H1 (cell line): ENCODE measurements at regions not wholly inside any gene's neighbourhood (a gene's known extent, or its start where the extent isn't known, plus 50 kb on each side); places are given as distances from the start of the nearest gene placed in this dataset.

Experiments used
- CTCF ChIA-PET: fragments of 300-600 bp; sonication (Branson Sonifier 250); formaldehyde crosslinking; loops from one replicate; lab custom pipeline; 2021; ENCODE audit not compliant: partially characterized antibody; lab: Charles Lee
- POLR2A ChIA-PET: fragments of 300-600 bp; sonication (Branson Sonifier 250); formaldehyde crosslinking; loops from one replicate; lab custom pipeline; 2021; ENCODE audit warnings: inconsistent platforms; ENCODE audit not compliant: partially characterized antibody; lab: Charles Lee
- DNase-seq, 2 experiments: peaks; one replicate each; pipeline versions ENCODE4 v3.0.0 to v3.0.0-alpha.2; 2010 to 2022; ENCODE audit warnings: low spot score in 2 of 2, low read depth in 1 of 2, mixed read lengths in 1 of 2
- FAIRE-seq: peaks from 2 replicates; lab custom pipeline; 2011; peaks lifted over from hg19 to GRCh38; lab: Jason Lieb, UNC
- H2AFZ ChIP-seq: 2 replicates; pipeline ENCODE4 v1.8.1; 2012; ENCODE audit warnings: low read length, inconsistent platforms
- H2AK5ac ChIP-seq: 2 replicates; pipeline ENCODE4 v1.6.1; 2013; ENCODE audit warnings: low read depth, low read length
- H2BK120ac ChIP-seq: replicated peaks from 2 replicates; pipeline ENCODE3; 2013; ENCODE audit warnings: low read depth, low read length, inconsistent platforms
- H2BK12ac ChIP-seq: 2 replicates; pipeline ENCODE4 v1.6.1; 2013; ENCODE audit warnings: low read depth, low read length
- H2BK15ac ChIP-seq: 2 replicates; pipeline ENCODE4 v1.6.1; 2013; ENCODE audit warnings: low read length
- H2BK20ac ChIP-seq: 2 replicates; pipeline ENCODE4 v1.6.1; 2013; ENCODE audit warnings: low read length
- H2BK5ac ChIP-seq: 2 replicates; pipeline ENCODE4 v1.6.1; 2013; ENCODE audit warnings: low read depth, low read length
- H3K14ac ChIP-seq: 2 replicates; pipeline ENCODE4 v1.6.1; 2013; ENCODE audit warnings: inconsistent platforms; ENCODE audit not compliant: insufficient read length
- H3K18ac ChIP-seq: 2 replicates; pipeline ENCODE4 v1.6.1; 2013; ENCODE audit warnings: low read length; ENCODE audit errors: extremely low read depth
- H3K23ac ChIP-seq: 2 replicates; pipeline ENCODE4 v1.6.1; 2013; ENCODE audit warnings: inconsistent platforms; ENCODE audit not compliant: insufficient read length
- H3K23me2 ChIP-seq: 2 replicates; pipeline ENCODE4 v1.6.1; 2013; ENCODE audit warnings: low read depth, low read length
- H3K27ac ChIP-seq: 2 replicates; pipeline ENCODE4 v1.6.1; 2011; ENCODE audit warnings: low read depth, low read length, inconsistent platforms
- H3K27me3 ChIP-seq, 4 experiments: replicated peaks in 1 of 4; 1 replicate in 1 of 4; 2 replicates in 3 of 4; pipeline versions ENCODE4 v1.6.1 to v1.8.1; 2011 to 2013; ENCODE audit warnings: low read length in 3 of 4, mild to moderate bottlenecking in 3 of 4, inconsistent platforms in 2 of 4, mixed read lengths in 2 of 4, moderate library complexity in 1 of 4; ENCODE audit not compliant: control insufficient read depth in 3 of 4, insufficient read depth in 3 of 4; ENCODE audit errors: extremely low read depth in 1 of 4
- H3K36me3 ChIP-seq, 4 experiments: 2 replicates each; pipeline versions ENCODE4 v1.6.1 to v1.8.1; 2011 to 2013; ENCODE audit warnings: mild to moderate bottlenecking in 4 of 4, low read length in 3 of 4, moderate library complexity in 2 of 4, control low read depth in 1 of 4, inconsistent platforms in 1 of 4; ENCODE audit not compliant: insufficient read depth in 4 of 4, control insufficient read depth in 2 of 4
- H3K4ac ChIP-seq: replicated peaks from 2 replicates; pipeline ENCODE3; 2013; ENCODE audit warnings: low read length, low read depth, mixed read lengths, inconsistent platforms; ENCODE audit not compliant: insufficient read length
- H3K4me1 ChIP-seq, 4 experiments: replicated peaks in 1 of 4; 1 replicate in 1 of 4; 2 replicates in 3 of 4; pipeline versions ENCODE4 v1.6.1 to v1.8.1; 2011 to 2013; ENCODE audit warnings: low read length in 3 of 4, inconsistent platforms in 2 of 4, mixed read lengths in 1 of 4; ENCODE audit not compliant: insufficient read depth in 4 of 4, control insufficient read depth in 3 of 4
- H3K4me2 ChIP-seq, 2 experiments: 2 replicates each; pipeline versions ENCODE4 v1.6.1 to v1.8.1; 2011 to 2013; ENCODE audit warnings: low read depth in 2 of 2, low read length in 2 of 2, control low read depth in 1 of 2, inconsistent platforms in 1 of 2, mild to moderate bottlenecking in 1 of 2; ENCODE audit not compliant: insufficient read depth in 1 of 2
- H3K4me3 ChIP-seq, 4 experiments: fragments of 200-600, 300-600 bp in 1 of 4; sonication (generic), shearing (Covaris generic), sonication (Bioruptor Twin) in 1 of 4; 2 replicates each; pipeline versions ENCODE4 v1.5.1 to v1.8.1; 2011 to 2016; ENCODE audit warnings: low read length in 4 of 4, low read depth in 3 of 4, control low read depth in 2 of 4, inconsistent platforms in 2 of 4, mild to moderate bottlenecking in 2 of 4, mixed read lengths in 1 of 4, moderate library complexity in 1 of 4; ENCODE audit not compliant: insufficient read depth in 2 of 4; ENCODE audit errors: extremely low read depth in 1 of 4
- H3K56ac ChIP-seq: replicated peaks from 2 replicates; pipeline ENCODE3; 2013; ENCODE audit warnings: low read depth, mild to moderate bottlenecking, mixed read lengths, low read length, inconsistent platforms; ENCODE audit not compliant: insufficient read length
- H3K79me1 ChIP-seq: 2 replicates; pipeline ENCODE4 v1.6.1; 2013; ENCODE audit warnings: low read depth, low read length, control low read depth
- H3K79me2 ChIP-seq, 2 experiments: 2 replicates each; pipeline versions ENCODE4 v1.6.1 to v1.8.1; 2012 to 2013; ENCODE audit warnings: low read length in 2 of 2, mild to moderate bottlenecking in 2 of 2, inconsistent platforms in 1 of 2; ENCODE audit not compliant: insufficient read depth in 2 of 2, control insufficient read depth in 1 of 2
- H3K9ac ChIP-seq, 4 experiments: replicated peaks in 1 of 4; 1 replicate in 1 of 4; 2 replicates in 3 of 4; pipeline versions ENCODE4 v1.6.1 to v1.8.1; 2011 to 2013; ENCODE audit warnings: low read depth in 3 of 4, low read length in 3 of 4, control low read depth in 2 of 4, mild to moderate bottlenecking in 2 of 4, moderate library complexity in 2 of 4, inconsistent platforms in 1 of 4; ENCODE audit errors: extremely low read depth in 1 of 4
- H3K9me3 ChIP-seq, 2 experiments: 2 replicates each; pipeline versions ENCODE4 v1.6.1 to v1.8.1; 2012 to 2013; ENCODE audit warnings: mild to moderate bottlenecking in 2 of 2, moderate library complexity in 2 of 2, control low read depth in 1 of 2, inconsistent platforms in 1 of 2, low read depth in 1 of 2, low read length in 1 of 2, mixed read lengths in 1 of 2; ENCODE audit not compliant: insufficient read depth in 2 of 2
- H4K20me1 ChIP-seq, 2 experiments: replicated peaks in 1 of 2; 2 replicates each; pipeline versions ENCODE3 to v1.8.1; 2011 to 2013; ENCODE audit warnings: inconsistent platforms in 2 of 2, low read length in 2 of 2, mild to moderate bottlenecking in 1 of 2; ENCODE audit not compliant: insufficient read depth in 2 of 2, control insufficient read depth in 1 of 2
- H4K5ac ChIP-seq: 2 replicates; pipeline ENCODE4 v1.6.1; 2013; ENCODE audit warnings: low read length, low read depth, mixed read lengths, inconsistent platforms; ENCODE audit not compliant: insufficient read length
- H4K8ac ChIP-seq: 2 replicates; pipeline ENCODE4 v1.8.0; 2013; ENCODE audit warnings: mild to moderate bottlenecking, moderate library complexity, low read length, inconsistent platforms; ENCODE audit not compliant: insufficient read depth; ENCODE audit errors: extremely low read depth
- H4K91ac ChIP-seq: replicated peaks from 2 replicates; pipeline ENCODE3; 2013; ENCODE audit warnings: low read length, mixed read lengths, inconsistent platforms; ENCODE audit not compliant: insufficient read length
- CHD2 ChIP-seq: IDR thresholded peaks from 2 replicates; pipeline ENCODE4 v1.6.1; 2012; ENCODE audit warnings: low read length, improper control_type of control experiment
- EGR1 ChIP-seq: IDR thresholded peaks from 2 replicates; pipeline ENCODE4 v1.6.1; 2011; ENCODE audit warnings: low read depth, low read length, borderline replicate concordance
- JUN ChIP-seq: IDR thresholded peaks from 2 replicates; pipeline ENCODE4 v1.6.1; 2011; ENCODE audit warnings: low read depth, mild to moderate bottlenecking, improper control_type of control experiment, low read length
- JUND ChIP-seq: IDR thresholded peaks from 2 replicates; pipeline ENCODE4 v1.6.1; 2011; ENCODE audit warnings: mild to moderate bottlenecking, improper control_type of control experiment, low read length
- RBBP5 ChIP-seq: IDR thresholded peaks from 2 replicates; pipeline ENCODE4 v1.7.1; 2012; ENCODE audit warnings: low read depth, mild to moderate bottlenecking, inconsistent platforms, low read length, moderate library complexity, borderline replicate concordance
- RFX5 ChIP-seq: IDR thresholded peaks from 2 replicates; pipeline ENCODE4 v1.6.1; 2011; ENCODE audit warnings: low read depth, low read length, improper control_type of control experiment, borderline replicate concordance
- SP1 ChIP-seq: IDR thresholded peaks from 2 replicates; pipeline ENCODE4 v1.6.1; 2011; ENCODE audit warnings: low read depth, low read length
- SRF ChIP-seq: IDR thresholded peaks from 2 replicates; pipeline ENCODE4 v1.6.1; 2011; ENCODE audit warnings: mild to moderate bottlenecking, low read depth, low read length, moderate library complexity
- TAF1 ChIP-seq: IDR thresholded peaks from 2 replicates; pipeline ENCODE4 v1.6.1; 2011; ENCODE audit warnings: mild to moderate bottlenecking, low read depth, low read length
- TAF7 ChIP-seq: optimal IDR thresholded peaks from 2 replicates; pipeline ENCODE3; 2011; ENCODE audit warnings: low read depth, mild to moderate bottlenecking, inconsistent platforms, low read length, moderate library complexity, borderline replicate concordance
- USF2 ChIP-seq: IDR thresholded peaks from 2 replicates; pipeline ENCODE4 v1.6.1; 2011; ENCODE audit warnings: low read length, improper control_type of control experiment
- WGBS, 2 experiments: shearing (Covaris generic) in 1 of 2; methylation state at CpG; one replicate each; pipeline versions ENCODE4 v1.1.6 to v1.1.7; 2013 to 2015; ENCODE audit warnings: low lambda C conversion rate in 2 of 2, mixed read lengths in 2 of 2, inconsistent platforms in 1 of 2, low coverage in 1 of 2, missing lambda C conversion rate in 1 of 2; ENCODE audit not compliant: insufficient replicate concordance in 2 of 2, insufficient coverage in 1 of 2, insufficient read length in 1 of 2; ENCODE audit errors: extremely low coverage in 1 of 2, missing lambda C conversion rate in 1 of 2; 5-methylcytosine and 5-hydroxymethylcytosine counted together

- Histone ChIP-seq H2BK5ac (no peak overlapping the region), H3K18ac (no peak overlapping the region), H2BK120ac (no peak overlapping the region), H2BK12ac (no peak overlapping the region), H2AFZ (no peak overlapping the region), H3K23me2 (no peaks in the 10 kb centered on the region), H3K56ac (no peak overlapping the region), H4K5ac (no peak overlapping the region), H3K27me3 (no peaks in the 10 kb centered on the region), H2BK15ac (no peak overlapping the region), H3K36me3 (no peaks in the 10 kb centered on the region), H3K4ac (no peak overlapping the region), H3K14ac (no peak overlapping the region), H2AK5ac (no peak overlapping the region), H3K27ac (no peak overlapping the region), H3K9me3 (no peaks in the 10 kb centered on the region), H3K23ac (no peak overlapping the region), H2BK20ac (no peak overlapping the region), H4K20me1 (no peaks in the 10 kb centered on the region), H3K79me2 (no peaks in the 10 kb centered on the region), H4K91ac (no peak overlapping the region), H3K4me3 (no peak overlapping the region), H3K9ac (no peak overlapping the region), H4K8ac (no peak overlapping the region), H3K79me1 (no peaks in the 10 kb centered on the region), H3K4me2 (no peak overlapping the region), H3K4me1 (no peaks in the 10 kb centered on the region)
- FAIRE-seq = no peak
- CTCF ChIA-PET = interaction anchor here (0.7 to 1.4 kb wide), 4 partner anchors 7 to 237 kb away, joined by 3 to 4 read pairs (median 3); no protein-coding TSS in a partner anchor
- POLR2A ChIA-PET = no interaction called here
- WGBS, 2 experiments = 87% methylated on average over 8 of the region's 8 CpGs; no CpG with 5 or more reads in 1 of the 2 experiments
- DNase-seq = no peak
- TF ChIP-seq TAF7 (no peak), RFX5 (no peak), TAF1 (no peak), EGR1 (no peak), USF2 (no peak), SRF (no peak), JUN (no peak), SP1 (no peak), JUND (no peak), CHD2 (no peak), RBBP5 (no peak)
Observed at GRCh38 chr1:220966881-220967611, 87.8 kb downstream of the HLX start.
